Stimulated activated CD4-positive, alpha-beta T cell treated with anti-CD3 and anti-CD28 coated beads, Interleukin-15, amount 100 ng/mL, for 48 hours (primary cell): ENCODE measurements at regions not wholly inside any gene's neighbourhood (a gene's known extent, or its start where the extent isn't known, plus 50 kb on each side); places are given as distances from the start of the nearest gene placed in this dataset.

Experiments
- DNase-seq, 2 donors: peaks; one replicate each; pipeline ENCODE4 v3.0.0-alpha.2; 2020; ENCODE audit warnings: low read depth in 2 of 2

DNA sequence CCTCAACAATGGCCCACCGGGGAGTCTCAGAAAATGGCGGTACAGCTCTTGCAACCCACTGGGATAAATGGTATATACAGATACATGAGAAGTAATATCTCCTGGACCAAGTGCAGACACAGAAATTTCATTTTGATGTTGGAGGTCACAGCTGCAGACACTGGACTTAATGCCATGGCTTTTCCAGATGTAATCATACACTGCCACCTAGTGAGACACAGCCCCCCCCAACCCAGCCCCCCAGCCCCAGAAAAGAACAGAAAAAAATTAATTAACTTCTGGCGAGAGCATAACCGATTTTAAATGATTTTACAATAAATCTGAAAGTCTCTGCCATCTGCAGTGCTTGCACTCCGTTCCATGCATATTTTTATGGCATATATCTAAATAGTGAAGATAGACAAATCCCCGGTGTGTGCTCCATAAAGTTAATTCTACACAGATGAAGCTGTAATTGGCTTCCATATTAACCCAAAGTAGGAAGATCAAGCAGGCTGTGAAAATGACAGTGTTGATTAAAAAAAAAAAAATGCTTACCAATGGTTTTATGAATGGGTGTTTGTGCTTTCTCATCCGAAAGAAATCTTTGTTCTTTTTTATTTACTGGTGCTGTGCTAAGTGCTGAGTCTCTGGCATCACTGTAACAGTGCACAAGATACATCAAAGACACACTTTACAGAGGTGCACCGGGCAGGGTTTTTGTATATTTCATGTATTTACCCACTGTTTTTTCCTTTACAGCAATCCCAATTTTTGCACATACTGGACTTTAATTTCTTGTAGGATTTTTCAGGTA is 804.1 kb downstream of the TFAP2A start:
- DNase-seq = no peak

DNA sequence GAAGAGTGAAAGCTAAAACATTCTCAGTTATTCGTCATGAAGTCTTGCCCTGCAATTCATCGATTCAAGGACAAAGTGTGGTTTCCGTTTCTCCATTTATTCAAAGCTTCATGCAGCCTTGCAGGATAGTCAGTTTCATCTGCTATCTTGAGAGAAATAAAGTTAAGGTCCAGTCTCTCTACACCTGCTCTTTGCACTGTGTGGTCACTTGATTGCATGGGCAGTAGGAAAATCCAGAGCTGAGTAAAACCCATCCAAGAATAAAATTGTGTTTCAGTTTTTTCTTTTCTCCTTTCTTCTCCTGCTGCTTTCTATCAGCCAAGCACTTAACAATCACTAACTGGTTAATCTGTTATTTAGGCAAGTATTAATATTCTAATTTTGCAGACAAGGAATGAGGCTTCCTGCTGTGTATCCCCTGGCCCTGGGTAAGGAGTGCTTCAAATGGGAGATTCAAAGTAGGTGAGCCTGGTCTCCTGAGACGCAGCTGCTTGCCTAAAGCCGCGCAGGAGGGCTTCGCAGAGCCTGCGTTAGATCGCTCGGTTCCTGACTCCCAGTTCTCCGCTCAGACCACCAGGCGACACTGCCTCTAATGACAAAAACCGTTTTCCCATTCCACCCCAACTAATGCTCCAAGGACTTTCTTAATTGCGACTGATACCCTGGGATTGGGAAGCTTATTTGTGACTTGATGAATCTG is 808.3 kb downstream of the TFAP2A start:
- no peak for DNase-seq

DNA sequence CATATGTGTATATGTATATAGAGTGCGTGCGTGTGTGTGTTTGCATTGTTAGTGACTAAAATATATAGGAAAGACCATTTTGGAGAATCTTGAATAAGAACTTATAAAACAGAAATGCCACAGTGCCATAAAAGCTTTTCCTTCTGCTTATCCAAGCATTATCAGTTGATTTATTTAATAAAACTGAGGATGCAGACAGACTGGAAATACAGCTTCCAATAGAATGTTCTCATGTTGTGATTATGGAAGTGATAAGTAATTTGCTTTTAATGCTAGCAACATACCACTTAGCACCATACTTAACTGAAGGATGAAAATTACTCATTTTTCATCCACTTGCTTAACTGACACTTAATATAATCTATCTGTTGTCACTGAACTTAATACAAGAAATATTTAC is 820.1 kb downstream of the TFAP2A start:
- DNase-seq = no peak

DNA sequence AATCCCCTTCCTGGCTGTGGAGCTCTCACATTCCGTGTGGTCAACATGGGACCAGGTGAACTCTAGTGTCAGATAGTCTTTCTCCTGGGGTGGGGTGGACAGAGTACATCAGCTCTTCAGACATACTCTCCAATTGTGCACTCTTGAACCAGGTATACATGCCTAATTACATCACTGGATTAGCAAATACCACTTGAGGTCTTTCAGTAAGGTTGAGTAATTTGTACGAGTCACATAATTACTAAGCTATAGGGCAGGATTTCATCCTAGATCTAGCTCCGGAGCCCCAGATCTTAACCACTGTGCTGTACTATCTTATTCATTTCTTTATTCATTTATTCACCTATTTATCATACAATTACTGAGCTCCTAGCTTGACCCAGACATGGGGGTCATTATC is 821.3 kb downstream of the TFAP2A start:
- no peak for DNase-seq

DNA sequence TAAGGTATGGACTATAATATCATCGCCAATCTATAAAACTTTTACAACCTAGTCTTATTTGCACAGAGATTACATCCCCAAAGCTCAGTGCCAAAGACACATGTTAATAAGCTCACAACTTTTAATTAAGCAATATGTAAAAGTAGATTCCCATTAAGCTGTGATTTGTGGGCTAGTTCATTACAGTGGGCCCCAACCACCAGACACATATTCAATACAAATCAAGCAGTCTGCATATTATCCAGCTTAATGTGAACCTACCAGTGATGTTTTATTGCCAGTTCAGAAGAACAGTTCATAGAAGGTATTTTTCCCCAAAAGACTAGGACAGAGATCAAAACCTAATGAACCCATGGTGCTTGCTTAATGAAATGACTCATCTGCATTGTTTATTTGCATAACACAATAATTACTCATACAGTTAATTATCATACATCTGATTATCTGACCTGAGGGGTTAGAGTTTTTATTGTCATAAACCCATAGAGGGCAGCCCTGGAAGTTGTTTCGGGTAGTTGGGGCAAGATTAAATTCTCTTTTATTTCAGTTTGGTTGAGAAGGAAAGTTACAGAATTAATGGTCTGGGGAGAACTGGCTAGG is 831.0 kb downstream of the TFAP2A start:
- DNase-seq = no peak

DNA sequence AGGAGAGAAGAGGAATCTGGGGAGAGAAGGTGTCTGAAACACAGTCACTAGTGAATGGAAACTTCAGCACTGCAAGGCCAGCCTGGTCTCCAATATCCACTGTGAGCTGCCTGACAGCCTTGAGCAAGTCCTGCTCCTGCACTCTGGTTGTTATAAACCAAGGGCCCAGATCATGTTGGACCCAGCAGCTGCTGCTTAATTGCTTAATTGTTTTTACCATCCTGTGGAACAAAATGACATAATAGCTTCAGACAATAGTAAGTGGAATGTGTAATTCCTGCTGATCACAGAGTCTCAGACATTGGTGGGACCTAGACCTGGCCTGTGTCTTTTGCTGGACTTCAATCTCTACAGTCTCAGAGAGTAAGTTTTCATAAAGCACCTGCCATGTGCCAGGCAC is 833.7 kb downstream of the TFAP2A start:
- DNase-seq = no peak

DNA sequence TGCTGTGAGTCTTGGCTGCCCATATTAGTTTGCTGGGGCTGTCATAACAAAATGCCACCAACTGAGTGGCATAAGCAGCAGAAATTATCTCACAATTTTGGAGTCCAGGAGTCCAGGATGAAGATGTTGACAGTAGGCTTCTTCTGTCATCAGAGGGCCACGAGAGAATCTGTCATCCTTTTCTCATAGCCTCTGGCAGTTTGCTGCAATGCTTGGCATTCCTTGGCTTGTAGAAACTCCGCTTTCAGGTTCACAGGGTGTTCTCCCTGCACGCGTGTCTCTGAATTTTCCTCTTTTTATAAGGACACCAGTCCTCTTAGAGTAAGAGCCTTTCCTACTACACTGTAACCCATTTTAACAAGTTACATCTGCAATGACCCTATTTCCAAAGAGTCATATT is 838.4 kb downstream of the TFAP2A start:
- DNase-seq = no peak

DNA sequence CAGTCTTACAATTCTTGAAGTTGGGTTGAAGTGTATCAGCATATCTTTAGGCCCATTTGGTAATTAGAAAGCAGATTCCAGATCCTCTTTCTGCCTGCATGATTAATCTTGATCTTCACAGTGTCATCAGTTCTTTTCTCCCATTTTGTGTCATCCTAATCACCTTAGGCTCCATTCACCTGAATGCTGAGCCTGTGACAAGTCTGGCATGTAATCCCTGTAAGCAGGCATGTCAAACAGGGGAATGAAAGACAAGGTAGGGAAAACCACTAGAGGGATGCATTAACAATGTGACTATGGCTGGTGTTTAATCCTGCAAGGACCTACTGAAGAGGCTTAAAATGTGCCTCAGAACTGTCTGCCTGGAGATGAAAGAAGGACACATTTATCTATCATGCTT is 848.8 kb downstream of the TFAP2A start:
- DNase-seq = no peak

DNA sequence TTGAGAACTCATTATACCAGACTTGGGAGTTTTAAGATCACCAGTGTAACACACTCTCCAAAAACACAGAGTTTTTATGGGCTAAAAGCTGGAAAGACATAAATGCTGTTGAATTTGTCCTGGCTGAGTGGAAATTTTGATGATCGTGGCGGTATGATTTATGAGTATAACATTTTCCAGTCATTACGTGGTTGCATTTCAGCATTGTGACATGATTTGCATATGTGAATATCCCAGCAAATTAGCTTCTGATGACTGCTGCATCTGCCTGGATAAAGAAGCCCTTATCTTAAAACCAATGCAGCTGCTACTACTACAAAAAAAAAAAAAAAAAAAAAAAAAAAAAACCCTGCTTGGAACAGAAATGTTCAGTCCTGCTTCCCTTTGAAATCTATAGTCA is 850.9 kb downstream of the TFAP2A start:
- DNase-seq = no peak

DNA sequence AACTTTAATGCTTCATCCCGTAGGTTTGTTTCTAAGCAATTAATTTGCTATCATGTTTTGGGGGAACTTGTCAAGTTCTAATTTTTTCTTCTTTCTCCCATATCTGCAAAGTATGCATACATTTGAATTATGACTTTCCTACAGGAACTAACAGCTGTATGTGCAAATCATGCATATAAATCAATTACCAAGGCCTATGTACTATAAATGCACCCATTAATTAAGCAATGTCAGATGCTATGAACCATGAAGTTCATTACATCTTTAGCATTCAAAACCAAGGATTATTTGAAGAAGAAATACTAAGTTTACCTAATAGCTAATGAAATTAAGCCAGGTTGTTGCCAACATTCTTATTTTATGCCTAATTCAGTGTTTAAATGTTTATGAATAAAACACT is 851.3 kb downstream of the TFAP2A start:
- DNase-seq = no peak

DNA sequence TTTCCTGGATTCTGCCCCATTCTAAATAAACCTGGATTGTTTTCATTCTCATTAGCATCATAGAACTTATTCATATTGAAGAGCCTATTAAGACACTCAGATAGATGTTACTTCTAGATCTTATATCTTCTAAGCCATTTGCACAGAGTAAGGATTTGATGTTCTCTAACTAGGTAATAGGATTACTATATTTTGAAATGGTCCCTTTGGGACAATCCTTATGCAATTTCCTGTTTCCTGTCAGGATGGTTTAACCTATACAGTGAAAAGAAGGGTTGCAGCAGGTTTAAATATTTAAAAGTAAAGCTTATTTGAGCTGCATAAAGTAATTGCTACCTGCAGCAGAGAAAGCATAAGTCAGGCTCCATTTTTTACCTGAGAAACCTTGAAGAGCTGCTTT is 860.1 kb downstream of the TFAP2A start:
- no peak for DNase-seq

DNA sequence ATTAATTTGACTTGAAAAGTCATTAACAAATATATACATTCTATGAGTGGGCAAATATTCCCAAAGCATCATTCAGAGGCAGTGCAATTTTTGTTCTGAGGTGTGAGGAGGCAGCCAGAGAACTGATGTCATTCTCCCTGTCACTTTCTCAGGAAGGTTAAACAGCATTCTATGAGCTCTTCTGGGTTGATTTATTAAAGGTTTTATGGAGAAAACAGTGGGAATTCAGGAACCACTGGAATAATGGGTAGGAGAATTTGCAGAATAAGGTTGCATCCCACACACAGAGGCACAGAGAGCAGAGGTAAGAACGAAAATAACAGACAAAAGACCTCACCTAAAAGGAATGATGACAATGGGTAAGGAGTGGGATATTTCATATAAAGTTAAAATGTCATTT is 860.6 kb downstream of the TFAP2A start:
- no peak for DNase-seq

DNA sequence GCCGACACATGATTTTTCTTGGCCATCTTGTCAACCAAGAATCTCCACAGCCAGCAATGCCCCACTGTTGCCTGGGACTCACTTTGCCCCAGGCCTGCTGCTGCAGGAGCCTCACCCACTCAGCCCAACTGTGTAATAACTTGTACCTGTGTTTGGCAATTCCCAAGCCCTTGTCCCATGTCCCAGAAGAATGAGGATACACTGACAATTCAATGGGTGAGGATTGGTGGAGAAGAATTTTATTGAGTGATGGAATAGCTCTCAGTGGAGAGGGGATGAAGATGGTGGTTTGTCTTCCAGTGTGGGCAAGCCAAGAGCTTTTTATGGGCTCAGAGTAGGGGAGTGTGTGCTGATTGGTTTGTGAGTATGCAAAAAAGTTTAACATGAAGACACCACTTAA is 861.9 kb downstream of the TFAP2A start:
- DNase-seq = no peak

DNA sequence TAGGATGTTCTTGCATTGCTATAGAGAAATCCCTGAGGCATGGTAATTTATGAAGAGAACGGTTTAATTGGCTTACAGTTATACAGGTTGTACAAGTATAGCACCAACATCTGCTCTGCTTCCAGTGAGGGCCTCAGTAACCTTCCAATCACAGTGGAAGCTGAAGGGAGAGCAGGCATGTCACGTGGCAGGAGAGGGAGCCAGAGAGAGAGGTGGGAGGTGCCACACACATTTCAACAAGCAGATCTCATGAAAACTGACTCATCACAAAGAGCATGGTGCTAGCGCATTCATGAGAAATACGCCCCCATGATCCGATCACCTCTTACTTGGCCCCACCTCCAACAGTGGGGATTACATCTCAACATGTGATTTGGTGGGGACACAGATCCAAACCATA is 871.2 kb downstream of the TFAP2A start:
- DNase-seq = no peak

DNA sequence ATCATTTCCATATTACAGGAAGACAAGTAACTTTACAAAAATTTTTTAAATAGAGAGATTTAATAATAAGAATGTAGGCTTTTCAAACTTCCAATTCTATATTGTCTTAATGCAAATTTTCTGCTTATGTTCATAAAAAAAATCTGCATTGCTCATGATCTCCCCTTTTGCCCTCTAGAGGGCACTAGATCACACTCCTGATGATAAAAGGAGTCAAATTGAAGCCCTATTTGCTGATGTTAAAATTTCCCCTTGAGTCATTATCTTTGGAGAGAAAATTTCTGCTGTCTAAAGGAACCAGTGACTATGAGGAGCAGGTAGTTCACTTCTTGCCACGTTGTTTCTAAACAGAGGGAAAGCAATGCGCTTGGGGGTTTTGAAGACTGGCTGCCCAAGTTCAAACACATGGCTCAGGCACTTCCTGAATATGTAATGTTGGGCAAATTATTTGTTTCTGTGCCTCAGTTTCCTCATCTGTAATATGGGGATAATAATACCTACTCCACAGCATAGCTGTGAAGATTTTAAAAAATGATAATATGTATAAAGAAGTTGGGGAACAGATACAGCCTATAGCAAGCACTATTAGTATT is 874.2 kb downstream of the TFAP2A start:
- DNase-seq = no peak

DNA sequence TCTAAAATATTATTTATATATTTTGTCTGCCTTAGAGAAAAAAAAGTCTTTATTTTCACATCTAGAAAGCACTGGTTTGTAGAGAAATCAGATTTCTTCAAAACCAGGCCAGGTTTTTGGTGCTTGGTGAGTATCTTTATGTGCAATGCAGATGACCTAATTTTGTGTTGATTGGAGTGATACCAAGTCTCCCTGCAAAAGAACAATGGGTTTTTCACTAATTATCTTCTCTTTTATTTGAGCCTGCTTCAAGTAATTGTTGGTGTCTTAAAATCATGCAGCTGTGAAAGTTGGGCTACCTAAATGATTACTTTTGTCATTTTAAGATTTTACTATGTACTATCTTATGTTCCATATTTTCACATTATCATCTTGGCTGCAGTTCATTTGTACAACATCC is 874.7 kb downstream of the TFAP2A start:
- DNase-seq = no peak

DNA sequence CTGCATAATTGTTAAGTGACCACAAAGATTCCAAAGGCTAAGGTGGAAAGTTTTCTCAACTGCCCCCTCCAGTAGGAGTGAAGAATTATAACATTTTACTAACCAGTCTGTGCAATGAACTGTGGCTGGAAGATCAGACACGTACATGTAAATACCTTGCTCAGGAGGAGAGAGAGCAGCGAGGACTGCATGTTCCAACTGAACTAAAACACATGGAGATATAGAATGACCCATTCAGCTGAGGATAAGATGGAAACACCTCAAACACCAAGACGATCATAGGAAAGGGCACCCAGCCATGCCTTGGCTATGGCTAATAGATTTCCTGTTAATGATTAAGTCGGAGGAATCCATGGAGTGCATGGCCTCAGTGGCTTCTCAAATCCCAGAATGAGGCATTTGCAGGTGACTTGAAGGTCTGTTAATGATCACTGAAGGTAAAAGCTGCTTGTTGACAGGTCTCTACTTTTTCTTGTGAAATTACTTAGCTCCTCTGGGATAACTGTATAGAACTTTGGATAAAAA is 875.6 kb downstream of the TFAP2A start:
- no peak for DNase-seq

DNA sequence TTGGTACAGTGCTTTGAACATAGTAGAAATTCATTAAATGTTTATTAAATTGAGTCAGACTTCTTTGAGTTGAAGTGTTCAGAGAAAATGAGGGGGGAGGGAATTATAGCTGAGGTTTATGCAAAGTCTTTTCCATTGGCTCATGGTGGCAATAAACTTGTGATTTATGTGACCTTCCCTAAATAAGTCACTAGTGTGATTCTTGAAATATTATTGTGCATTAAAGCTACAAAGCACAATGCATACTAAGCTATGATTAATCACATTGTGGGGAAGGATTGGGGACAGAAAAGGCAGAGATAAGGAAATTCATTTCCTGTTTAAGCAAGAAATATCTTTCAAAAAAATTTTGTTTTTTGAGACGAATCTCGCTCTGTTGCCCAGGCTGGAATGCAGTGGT is 877.5 kb downstream of the TFAP2A start:
- DNase-seq = no peak

DNA sequence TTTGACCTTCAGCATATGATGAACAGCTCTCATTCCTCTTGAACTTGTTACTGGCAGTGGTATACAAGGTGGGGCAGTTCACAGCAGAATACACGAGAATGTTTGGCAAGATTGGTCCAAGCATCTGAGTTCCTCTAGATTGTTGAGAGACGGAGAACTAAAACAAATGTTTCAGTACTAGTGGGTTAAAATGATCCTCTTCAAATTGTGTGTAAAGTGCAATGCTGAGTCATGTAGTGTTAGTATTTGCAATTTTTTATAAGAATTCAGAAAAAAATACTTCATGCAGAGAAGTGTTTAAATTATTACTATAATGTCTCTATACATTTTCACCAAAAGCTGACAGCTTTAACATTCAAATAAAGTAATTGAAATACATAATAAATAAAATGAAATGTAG is 879.8 kb downstream of the TFAP2A start:
- DNase-seq = no peak

DNA sequence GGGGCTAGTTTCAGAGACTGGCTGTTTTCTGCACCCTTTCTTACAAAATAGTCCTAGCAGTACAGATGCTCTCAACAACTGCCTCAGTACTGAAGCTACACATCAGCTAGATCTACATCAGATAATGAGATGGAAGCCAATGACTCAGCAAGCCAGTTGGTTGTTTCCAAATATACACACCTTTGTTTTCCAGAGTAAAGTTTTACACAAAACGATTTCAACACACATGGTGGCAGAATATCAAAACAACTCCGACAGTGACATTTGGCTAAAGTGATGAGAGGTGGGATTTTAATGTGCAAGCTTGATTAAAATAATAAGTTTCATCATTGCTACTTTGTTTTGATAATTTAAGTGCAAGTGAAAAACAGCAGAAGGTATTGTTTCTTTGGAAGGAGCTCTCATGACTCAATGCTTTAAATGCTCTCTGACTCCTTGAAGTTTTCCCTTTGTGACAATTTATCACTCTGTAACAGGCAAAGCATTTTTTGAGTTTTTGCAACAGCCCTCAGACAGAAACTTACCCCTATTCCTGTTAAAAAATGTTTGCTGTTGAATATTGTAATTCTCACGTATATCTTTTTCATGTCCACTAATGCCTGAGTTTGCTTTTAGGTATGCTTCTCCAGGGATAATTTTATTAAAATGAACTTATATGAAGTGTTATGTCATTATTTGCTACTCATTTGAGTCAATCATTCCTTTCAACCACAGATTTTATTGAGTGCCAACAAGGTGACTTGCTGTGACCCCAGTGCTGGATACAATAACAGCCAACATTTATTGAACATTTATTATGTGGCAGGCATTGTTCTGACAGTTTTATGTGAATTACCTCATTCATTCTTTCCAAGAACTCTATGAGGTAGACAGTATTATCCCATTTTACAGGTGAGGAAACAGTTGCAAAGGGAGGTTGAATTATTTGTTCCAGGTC is 882.0 kb downstream of the TFAP2A start:
- DNase-seq = no peak

DNA sequence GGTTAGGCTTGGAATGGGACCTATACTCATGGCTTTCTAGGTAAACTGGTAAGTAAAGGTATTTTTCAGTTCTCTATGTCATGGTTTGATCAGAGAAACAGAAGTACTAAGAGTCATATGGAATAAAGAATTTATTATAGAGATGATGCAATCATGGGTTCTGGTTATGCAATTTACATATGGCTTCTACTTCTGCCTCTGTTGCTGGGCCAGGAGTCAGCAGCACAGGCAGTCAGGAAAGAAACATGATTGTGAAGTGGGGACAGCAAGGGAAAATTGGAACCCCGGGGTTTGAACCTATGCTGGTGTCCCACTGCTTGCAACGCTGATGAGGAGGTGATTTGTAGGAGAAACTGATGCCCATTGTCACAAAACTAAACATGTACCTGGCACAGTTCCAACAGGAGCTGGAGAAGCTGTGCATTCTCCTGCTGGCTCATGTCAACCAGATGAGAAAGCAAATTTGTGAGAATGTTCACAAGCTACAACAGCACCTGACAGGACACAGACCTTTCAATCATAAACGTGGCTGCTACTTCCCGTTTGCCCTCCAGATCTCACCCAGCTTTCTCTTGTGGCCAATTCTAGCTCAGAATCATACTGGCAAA is 887.1 kb downstream of the TFAP2A start:
- DNase-seq = no peak
